RWPE1 (cell line): ENCODE measurements at regions not wholly inside any gene's neighbourhood (a gene's known extent, or its start where the extent isn't known, plus 50 kb on each side); places are given as distances from the start of the nearest gene placed in this dataset.

Experiments used
- CTCF ChIA-PET: fragments of 350-600 bp; sonication (Branson Sonifier 250); formaldehyde crosslinking; extraction: SDS; loops from one replicate; lab custom pipeline; 2021; lab: Yijun Ruan, JAX
- POLR2A ChIA-PET: fragments of 400-600 bp; formaldehyde crosslinking; extraction: SDS; loops from one replicate; lab custom pipeline; 2020; ENCODE audit warnings: antibody characterized with exemption; ENCODE audit not compliant: low non-redundant PET; lab: Yijun Ruan, JAX
- DNase-seq: peaks from one replicate; pipeline ENCODE4 v3.0.0; 2012; ENCODE audit warnings: low spot score
- H3K27ac ChIP-seq: fragments of 450-650 bp; 2 replicates; pipeline ENCODE4 v1.5.1; 2017
- TF ChIP-seq, protein P1 (sequence below): fragments of 450-650 bp; conservative IDR thresholded peaks from 2 replicates; pipeline ENCODE4 v1.5.1; 2017; ENCODE audit warnings: low read depth, mild to moderate bottlenecking

- ChIA-PET POLR2A (no interaction called here), CTCF (interaction anchor here (0.5 kb wide), 1 partner anchor 494 kb away, joined by 6 read pairs; no protein-coding TSS in a partner anchor)
- TF ChIP-seq, protein P1, sequence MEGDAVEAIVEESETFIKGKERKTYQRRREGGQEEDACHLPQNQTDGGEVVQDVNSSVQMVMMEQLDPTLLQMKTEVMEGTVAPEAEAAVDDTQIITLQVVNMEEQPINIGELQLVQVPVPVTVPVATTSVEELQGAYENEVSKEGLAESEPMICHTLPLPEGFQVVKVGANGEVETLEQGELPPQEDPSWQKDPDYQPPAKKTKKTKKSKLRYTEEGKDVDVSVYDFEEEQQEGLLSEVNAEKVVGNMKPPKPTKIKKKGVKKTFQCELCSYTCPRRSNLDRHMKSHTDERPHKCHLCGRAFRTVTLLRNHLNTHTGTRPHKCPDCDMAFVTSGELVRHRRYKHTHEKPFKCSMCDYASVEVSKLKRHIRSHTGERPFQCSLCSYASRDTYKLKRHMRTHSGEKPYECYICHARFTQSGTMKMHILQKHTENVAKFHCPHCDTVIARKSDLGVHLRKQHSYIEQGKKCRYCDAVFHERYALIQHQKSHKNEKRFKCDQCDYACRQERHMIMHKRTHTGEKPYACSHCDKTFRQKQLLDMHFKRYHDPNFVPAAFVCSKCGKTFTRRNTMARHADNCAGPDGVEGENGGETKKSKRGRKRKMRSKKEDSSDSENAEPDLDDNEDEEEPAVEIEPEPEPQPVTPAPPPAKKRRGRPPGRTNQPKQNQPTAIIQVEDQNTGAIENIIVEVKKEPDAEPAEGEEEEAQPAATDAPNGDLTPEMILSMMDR, result no peak
- DNase-seq, result no peak
- no peak overlapping the region for H3K27ac ChIP-seq
These were observed 286.9 kb downstream of the GADD45G start for GRCh38 chr9:89891591-89892304.

DNA sequence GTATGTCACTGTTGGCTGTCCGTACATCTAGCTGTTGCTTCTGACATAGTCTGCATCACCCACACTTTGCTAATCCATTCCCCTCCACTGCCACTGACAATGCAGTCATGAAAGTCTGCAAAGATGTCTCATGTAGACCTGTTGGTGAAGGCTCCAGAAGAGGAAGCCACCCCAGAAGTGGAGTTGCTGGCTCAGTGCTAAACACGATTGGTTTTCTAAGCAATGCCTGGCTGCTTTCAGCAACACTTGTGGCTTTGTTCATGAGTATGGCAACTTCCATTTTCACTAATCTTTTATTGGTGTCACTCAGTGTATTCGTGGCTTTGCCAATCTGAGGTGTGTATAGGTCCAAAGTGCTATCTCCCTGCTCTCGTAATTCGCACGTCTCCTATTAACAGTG is 288.1 kb downstream of the GADD45G start:
- TF ChIP-seq, protein P1, result no peak
- no peak overlapping the region for H3K27ac ChIP-seq
- no peak for DNase-seq
- ChIA-PET POLR2A (no interaction called here), CTCF (no interaction called here)

DNA sequence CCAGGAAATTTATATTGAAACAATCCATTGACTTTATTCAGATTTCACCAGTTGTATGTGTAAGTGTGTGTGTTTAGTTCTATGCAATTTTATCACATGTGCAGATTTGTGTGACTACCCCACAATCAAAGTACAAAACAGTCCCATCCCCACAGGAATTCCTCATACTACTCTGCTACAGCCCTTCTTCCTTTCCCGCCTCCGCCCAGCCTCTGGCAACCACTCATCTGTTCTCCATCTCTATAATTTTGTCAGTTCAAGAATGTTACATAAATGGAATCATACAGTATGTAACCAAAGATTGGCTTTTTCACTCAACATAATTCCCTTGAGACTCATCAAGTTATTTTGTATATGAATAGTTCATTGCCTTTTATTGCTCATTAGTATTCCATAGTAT is 289.1 kb downstream of the GADD45G start:
- TF ChIP-seq, protein P1, result no peak
- no peak for DNase-seq
- ChIA-PET CTCF (no interaction called here), POLR2A (no interaction called here)
- H3K27ac ChIP-seq, result no peak overlapping the region

- ChIA-PET POLR2A (no interaction called here), CTCF (interaction anchor here (0.5 to 0.8 kb wide), 2 partner anchors 203 to 752 kb away, joined by 3 read pairs; no protein-coding TSS in a partner anchor)
- no peak for DNase-seq
- TF ChIP-seq, protein P1, result no peak
- H3K27ac ChIP-seq, result no peak overlapping the region
These were observed 292.1 kb downstream of the GADD45G start for GRCh38 chr9:89896806-89897340.

DNA sequence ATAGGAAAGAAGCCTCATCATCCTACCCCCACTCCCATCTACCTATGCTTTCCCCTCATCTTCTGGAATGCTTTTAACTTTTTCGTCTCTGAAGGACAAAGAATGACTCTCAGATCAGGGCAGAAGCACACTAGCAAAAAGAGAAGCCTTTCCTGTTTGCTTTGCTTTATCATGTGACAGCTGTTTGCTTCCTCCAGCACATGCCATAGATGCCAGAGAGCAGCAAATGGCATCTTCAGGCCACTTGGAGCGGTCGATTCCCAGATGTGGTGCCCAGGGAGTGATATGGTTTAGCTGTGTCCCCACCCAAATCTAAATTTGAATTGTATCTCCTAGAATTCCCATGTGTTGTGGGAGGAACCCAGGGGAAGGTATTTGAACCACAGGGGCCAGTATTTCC is 294.8 kb downstream of the GADD45G start:
- no peak overlapping the region for H3K27ac ChIP-seq
- TF ChIP-seq, protein P1, result no peak
- no peak for DNase-seq
- POLR2A ChIA-PET, result no interaction called here
- CTCF ChIA-PET, result interaction anchor here (0.8 kb wide), 1 partner anchor 194 kb away, joined by 3 read pairs; no protein-coding TSS in a partner anchor

DNA sequence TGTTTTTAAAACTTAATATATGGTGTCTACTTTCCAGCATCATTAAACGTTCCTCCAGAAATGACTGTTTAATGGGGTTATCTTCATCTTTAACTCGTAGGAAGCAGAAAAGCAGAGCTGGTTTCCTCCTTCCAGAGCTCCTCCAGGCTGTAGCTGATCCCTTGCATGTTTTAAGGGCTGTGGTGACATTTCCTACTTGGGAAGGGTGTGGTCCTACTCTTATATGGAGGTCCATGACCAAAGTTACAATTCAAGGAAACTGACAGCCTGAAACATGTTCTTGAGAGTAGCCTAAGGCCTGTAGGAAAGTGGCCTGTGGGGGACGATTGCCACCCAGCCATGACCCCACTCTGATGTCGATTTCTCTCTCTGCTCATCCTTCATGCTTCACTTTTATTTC is 297.1 kb downstream of the GADD45G start:
- ChIA-PET CTCF (no interaction called here), POLR2A (no interaction called here)
- TF ChIP-seq, protein P1, result no peak
- no peak for DNase-seq
- no peak overlapping the region for H3K27ac ChIP-seq
